ENCODE measurements at regions not wholly inside any gene's neighbourhood (a gene's known extent, or its start where the extent isn't known, plus 50 kb on each side); places are given as distances from the start of the nearest gene placed in this dataset.

DNA sequence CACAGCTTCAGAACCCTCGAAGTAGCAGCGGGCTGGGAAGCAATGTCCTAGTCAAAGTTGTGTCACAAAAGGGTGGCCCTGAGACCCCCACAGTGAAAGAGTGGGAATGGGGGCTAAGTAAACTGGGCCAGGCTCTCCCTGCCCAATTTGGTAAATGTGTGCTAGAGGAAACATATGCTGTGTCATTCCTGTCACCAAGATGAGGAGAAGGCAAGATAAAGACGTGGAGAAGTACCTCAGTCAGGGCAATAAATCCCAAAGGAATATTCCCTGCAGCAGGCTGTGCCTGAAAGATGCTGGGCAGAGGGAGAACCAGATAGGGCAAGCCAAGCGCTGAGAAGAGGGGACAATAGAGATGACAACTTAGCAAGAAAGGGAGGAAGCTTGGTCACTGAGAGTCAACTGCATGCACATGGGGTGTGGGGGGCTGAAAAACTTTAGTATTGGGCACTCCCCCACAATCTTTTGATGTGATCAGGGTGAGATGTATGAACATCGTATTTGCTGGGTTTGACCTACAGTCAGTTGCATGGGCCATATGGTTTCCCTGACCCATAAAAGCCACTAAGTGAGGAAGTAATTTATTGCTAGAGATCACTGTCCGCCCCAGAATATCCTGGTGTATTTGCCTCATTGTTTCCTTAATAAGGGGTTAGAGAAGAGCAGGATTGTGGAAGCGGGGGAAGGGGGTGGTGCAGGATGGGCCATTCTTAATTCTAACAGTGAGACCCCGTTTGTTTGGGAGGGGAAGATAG is 49.9 kb upstream of the CXCR4 start:
- DNase-seq: no peak

Measured in NCI-H1105 treated with DMSO at 0.1 percent for 48 hours (cell line).